GM19238 (cell line): ENCODE measurements at regions not wholly inside any gene's neighbourhood (a gene's known extent, or its start where the extent isn't known, plus 50 kb on each side); places are given as distances from the start of the nearest gene placed in this dataset.
"Not testable (repeated sequence)": the region's sequence is repeated elsewhere in the genome, so short reads cannot be mapped to it uniquely, and the experiment has no call there.

Source experiments
- DNase-seq: peaks from one replicate; pipeline ENCODE4 v3.0.0; 2011; ENCODE audit warnings: low spot score; ENCODE audit not compliant: insufficient read length

- no peak for DNase-seq
Observed at GRCh38 chr3:176078906-176079305, 1118.4 kb downstream of the TBL1XR1 start.

GRCh38 chr3:176075491-176075890 is 1121.8 kb downstream of the TBL1XR1 start:
- DNase-seq: no peak

- no peak for DNase-seq
Observed at GRCh38 chr3:176075046-176075445, 1122.2 kb downstream of the TBL1XR1 start.

- no peak for DNase-seq
Observed at GRCh38 chr3:176074096-176074495, 1123.2 kb downstream of the TBL1XR1 start.

GRCh38 chr3:176071943-176072342 is 1125.3 kb downstream of the TBL1XR1 start:
- no peak for DNase-seq

- no peak for DNase-seq
Observed at GRCh38 chr3:176068750-176069149, 1128.5 kb downstream of the TBL1XR1 start.

- no peak for DNase-seq
Observed at GRCh38 chr3:176058856-176059255, 1138.4 kb downstream of the TBL1XR1 start.

GRCh38 chr3:176055836-176056235 is 1141.4 kb downstream of the TBL1XR1 start:
- no peak for DNase-seq

GRCh38 chr3:176051766-176052165 is 1145.5 kb downstream of the TBL1XR1 start:
- no peak for DNase-seq

GRCh38 chr3:176046703-176047102 is 1150.6 kb downstream of the TBL1XR1 start:
- no peak for DNase-seq

- no peak for DNase-seq
Observed at GRCh38 chr3:176041812-176042211, 1155.5 kb downstream of the TBL1XR1 start.

GRCh38 chr3:176041185-176041584 is 1156.1 kb downstream of the TBL1XR1 start:
- no peak for DNase-seq

GRCh38 chr3:176037636-176038035 is 1159.6 kb downstream of the TBL1XR1 start:
- no peak for DNase-seq

GRCh38 chr3:176032043-176032442 is 1165.2 kb downstream of the TBL1XR1 start:
- no peak for DNase-seq

- DNase-seq: not testable (repeated sequence)
Observed at GRCh38 chr3:176016203-176016602, 1157.1 kb downstream of the NAALADL2 start.

- not testable (repeated sequence) for DNase-seq
Observed at GRCh38 chr3:176015228-176015627, 1156.1 kb downstream of the NAALADL2 start.

- no peak for DNase-seq
Observed at GRCh38 chr3:176009256-176009655, 1150.1 kb downstream of the NAALADL2 start.

GRCh38 chr3:176005564-176005963 is 1146.4 kb downstream of the NAALADL2 start:
- no peak for DNase-seq

GRCh38 chr3:175989161-175989560 is 1130.0 kb downstream of the NAALADL2 start:
- no peak for DNase-seq

- no peak for DNase-seq
Observed at GRCh38 chr3:175988401-175988800, 1129.3 kb downstream of the NAALADL2 start.

- DNase-seq: no peak
Observed at GRCh38 chr3:175985781-175986180, 1126.6 kb downstream of the NAALADL2 start.

- DNase-seq: no peak
Observed at GRCh38 chr3:175983379-175983778, 1124.2 kb downstream of the NAALADL2 start.

- no peak for DNase-seq
Observed at GRCh38 chr3:175980486-175981090, 1121.5 kb downstream of the NAALADL2 start.
